GM19463 (cell line): ENCODE measurements at regions not wholly inside any gene's neighbourhood (a gene's known extent, or its start where the extent isn't known, plus 50 kb on each side); places are given as distances from the start of the nearest gene placed in this dataset.

Experiments
- ATAC-seq: cut with Tn5 transposase; IDR thresholded peaks from one replicate; pipeline ENCODE4 v1.9.1; 2021; ENCODE audit warnings: mild to moderate bottlenecking, moderate library complexity; ENCODE audit not compliant: unreplicated experiment

GRCh38 chr9:120221844-120222243, 358.1 kb downstream of the CDK5RAP2 start:
- no peak for ATAC-seq

- no peak for ATAC-seq
Observed at GRCh38 chr9:120214332-120214731, 365.6 kb downstream of the CDK5RAP2 start.

GRCh38 chr9:120212853-120213200, 367.1 kb downstream of the CDK5RAP2 start:
- peak; percentile 45 for ATAC-seq

GRCh38 chr9:120212153-120212852, 367.7 kb downstream of the CDK5RAP2 start:
- ATAC-seq: peak; percentile 92

- no peak for ATAC-seq
Observed at GRCh38 chr9:120210274-120210673, 369.7 kb downstream of the CDK5RAP2 start.

- ATAC-seq: no peak
Observed at GRCh38 chr9:120202856-120203654, 376.9 kb downstream of the CDK5RAP2 start.

- ATAC-seq: no peak
Observed at GRCh38 chr9:120198027-120198426, 381.9 kb downstream of the CDK5RAP2 start.

GRCh38 chr9:120197605-120198004, 382.4 kb downstream of the CDK5RAP2 start:
- ATAC-seq: no peak

GRCh38 chr9:120191141-120191540, 388.8 kb downstream of the CDK5RAP2 start:
- no peak for ATAC-seq

- ATAC-seq: no peak
Observed at GRCh38 chr9:120187758-120188157, 392.2 kb downstream of the CDK5RAP2 start.

GRCh38 chr9:120186276-120186675, 393.7 kb downstream of the CDK5RAP2 start:
- ATAC-seq: no peak

GRCh38 chr9:120184266-120184665, 395.7 kb downstream of the CDK5RAP2 start:
- peak; percentile 50 for ATAC-seq

GRCh38 chr9:120183615-120184014, 396.4 kb downstream of the CDK5RAP2 start:
- ATAC-seq: no peak

GRCh38 chr9:120182011-120182410, 398.0 kb downstream of the CDK5RAP2 start:
- no peak for ATAC-seq

GRCh38 chr9:120177121-120177520, 402.8 kb downstream of the CDK5RAP2 start:
- ATAC-seq: no peak

- no peak for ATAC-seq
Observed at GRCh38 chr9:120175031-120175430, 404.9 kb downstream of the CDK5RAP2 start.

GRCh38 chr9:120161776-120162175, 418.2 kb downstream of the CDK5RAP2 start:
- ATAC-seq: no peak

GRCh38 chr9:120158221-120158620, 421.7 kb downstream of the CDK5RAP2 start:
- ATAC-seq: no peak

- ATAC-seq: no peak
Observed at GRCh38 chr9:120156376-120156775, 423.6 kb downstream of the CDK5RAP2 start.

GRCh38 chr9:120153258-120153657, 426.7 kb downstream of the CDK5RAP2 start:
- ATAC-seq: no peak

- ATAC-seq: no peak
Observed at GRCh38 chr9:120152295-120152694, 427.7 kb downstream of the CDK5RAP2 start.

- no peak for ATAC-seq
Observed at GRCh38 chr9:120151806-120152205, 428.2 kb downstream of the CDK5RAP2 start.
